B cell (primary cell): ENCODE measurements at regions not wholly inside any gene's neighbourhood (a gene's known extent, or its start where the extent isn't known, plus 50 kb on each side); places are given as distances from the start of the nearest gene placed in this dataset.

Experiments
- EZH2 ChIP-seq: IDR thresholded peaks from 2 replicates; pipeline ENCODE4 v1.6.1; 2012; ENCODE audit warnings: borderline replicate concordance, low read depth, mild to moderate bottlenecking, moderate library complexity, low read length; ENCODE audit not compliant: insufficient read depth, poor library complexity, severe bottlenecking
- TF ChIP-seq, protein P1 (sequence below): fragments of 200-600 bp; IDR thresholded peaks from one replicate; pipeline ENCODE4 v1.8.0; 2022; ENCODE audit warnings: antibody characterized with exemption, mild to moderate bottlenecking

DNA sequence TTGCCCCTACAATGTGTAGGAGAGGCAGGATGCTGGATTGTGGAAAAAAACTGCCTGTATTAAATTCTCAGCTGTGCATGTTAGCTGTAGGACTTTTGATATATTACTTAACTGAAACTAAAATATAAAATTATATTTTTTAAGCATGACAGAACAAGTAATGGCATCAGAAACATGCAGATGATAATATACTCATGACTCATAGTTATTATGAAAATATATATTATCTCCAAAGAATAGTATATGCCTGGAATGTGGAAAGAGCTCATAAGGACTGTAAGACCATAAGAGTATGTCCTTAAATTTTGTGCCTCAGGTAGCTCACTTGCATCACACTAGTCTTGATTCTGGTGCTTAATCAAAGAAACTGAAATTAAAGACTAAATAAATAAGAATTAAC is 1100.6 kb downstream of the TECRL start:
- TF ChIP-seq, protein P1, sequence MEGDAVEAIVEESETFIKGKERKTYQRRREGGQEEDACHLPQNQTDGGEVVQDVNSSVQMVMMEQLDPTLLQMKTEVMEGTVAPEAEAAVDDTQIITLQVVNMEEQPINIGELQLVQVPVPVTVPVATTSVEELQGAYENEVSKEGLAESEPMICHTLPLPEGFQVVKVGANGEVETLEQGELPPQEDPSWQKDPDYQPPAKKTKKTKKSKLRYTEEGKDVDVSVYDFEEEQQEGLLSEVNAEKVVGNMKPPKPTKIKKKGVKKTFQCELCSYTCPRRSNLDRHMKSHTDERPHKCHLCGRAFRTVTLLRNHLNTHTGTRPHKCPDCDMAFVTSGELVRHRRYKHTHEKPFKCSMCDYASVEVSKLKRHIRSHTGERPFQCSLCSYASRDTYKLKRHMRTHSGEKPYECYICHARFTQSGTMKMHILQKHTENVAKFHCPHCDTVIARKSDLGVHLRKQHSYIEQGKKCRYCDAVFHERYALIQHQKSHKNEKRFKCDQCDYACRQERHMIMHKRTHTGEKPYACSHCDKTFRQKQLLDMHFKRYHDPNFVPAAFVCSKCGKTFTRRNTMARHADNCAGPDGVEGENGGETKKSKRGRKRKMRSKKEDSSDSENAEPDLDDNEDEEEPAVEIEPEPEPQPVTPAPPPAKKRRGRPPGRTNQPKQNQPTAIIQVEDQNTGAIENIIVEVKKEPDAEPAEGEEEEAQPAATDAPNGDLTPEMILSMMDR: no peak
- TF ChIP-seq EZH2: no peak
